ENCODE measurements at regions not wholly inside any gene's neighbourhood (a gene's known extent, or its start where the extent isn't known, plus 50 kb on each side); places are given as distances from the start of the nearest gene placed in this dataset.

- DNase-seq, result no peak
These were observed 781.4 kb downstream of the QKI start for GRCh38 chr6:164195942-164196281.

GRCh38 chr6:164195278-164195941, 780.9 kb downstream of the QKI start:
- no peak for DNase-seq

- DNase-seq, result no peak
These were observed 774.3 kb downstream of the QKI start for GRCh38 chr6:164188861-164189260.

DNA sequence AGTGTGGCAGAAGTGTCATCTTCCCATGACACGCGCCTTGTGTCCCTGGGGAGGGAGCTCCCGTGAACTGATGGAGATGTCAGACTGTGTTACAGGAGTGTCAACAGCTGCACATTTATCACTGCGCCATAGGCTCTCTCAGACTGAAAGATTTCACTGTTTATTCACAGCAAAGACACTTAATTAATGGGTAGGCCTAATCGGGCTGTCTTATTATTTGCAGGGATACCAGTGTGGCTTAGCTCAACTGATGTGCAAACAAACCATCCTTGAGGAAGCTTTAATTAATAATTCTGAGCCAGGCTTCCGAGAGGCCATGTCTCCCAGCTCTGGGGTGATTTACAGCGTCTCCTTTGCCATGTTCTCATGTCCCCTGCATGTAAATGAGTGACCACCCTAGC, 771.0 kb downstream of the QKI start:
- DNase-seq, result no peak

DNA sequence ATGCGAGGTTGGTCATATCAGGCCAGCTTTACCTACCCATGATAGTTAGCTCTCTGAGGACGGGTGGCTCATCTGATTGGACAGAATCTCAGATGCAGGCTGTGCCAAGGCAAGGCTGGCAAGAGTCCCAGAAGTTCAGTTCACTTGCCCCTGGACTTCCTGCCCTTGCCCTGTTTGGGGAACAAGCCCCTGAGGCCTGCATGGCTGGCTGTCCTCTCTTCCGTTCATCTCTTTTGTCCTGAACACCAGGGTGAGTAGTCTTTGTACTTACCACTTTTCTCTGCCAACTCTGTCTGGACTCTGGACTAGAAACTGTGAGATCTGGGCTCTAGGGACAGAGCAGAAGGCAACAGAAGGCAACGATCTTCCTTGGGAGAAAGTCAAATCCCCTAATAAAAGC, 769.9 kb downstream of the QKI start:
- DNase-seq, result no peak

DNA sequence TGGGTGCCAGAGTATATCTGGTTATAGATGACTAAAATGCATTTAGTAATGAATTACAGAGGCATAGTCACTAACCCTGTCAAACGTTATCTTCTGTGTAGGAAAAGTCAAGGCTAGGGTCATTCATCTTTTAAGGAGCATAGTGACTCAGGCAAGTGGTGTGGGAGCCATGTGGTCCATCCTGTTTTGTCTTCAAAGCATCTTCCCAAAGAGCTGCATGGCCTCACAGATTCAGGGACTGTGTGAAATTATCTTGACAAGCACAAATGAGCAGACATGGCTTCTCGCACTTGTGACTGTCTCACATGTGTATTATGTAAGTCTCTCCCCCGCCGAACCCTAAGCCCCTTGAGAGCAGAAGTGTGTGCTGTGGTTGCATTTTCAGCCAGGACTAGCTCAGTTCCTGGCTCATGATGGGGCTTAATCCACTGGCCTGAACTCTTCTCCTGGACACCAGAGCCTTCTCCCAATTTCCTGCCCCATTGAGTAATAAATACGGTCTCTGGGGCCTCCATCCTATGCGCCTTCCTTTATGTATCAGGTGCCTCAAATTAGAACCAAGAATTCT, 769.1 kb downstream of the QKI start:
- DNase-seq, result no peak

DNA sequence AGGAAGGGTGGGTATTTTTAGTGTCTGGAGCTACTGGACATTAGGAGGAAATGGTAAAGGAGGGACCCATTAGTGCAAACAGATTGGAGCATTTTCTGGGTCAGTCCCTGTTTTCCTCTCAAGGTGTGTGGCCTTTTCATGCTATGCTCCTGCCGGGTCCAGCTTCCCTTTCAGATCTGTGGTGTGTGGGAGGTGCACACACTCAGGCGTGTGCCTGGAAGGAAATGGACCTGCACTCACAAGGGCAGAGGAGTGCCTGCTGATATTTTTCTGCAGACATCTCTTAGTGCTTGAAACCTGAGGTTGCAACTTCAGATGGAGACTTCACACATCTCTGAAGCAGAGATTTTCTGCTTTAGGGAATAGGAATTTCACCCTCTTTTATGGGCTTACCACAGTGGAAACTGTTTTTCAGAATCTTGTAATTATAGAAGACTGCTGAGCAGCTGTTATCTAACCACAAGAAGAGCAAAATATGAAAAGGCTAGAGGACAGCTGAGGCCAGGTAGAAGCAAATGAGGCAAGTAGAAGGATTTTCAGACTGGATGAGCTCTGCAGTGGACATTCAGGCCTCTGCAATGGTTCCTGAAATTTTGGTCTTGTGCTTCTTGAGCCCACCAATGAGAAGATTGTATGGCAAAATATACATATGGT, 764.3 kb downstream of the QKI start:
- DNase-seq, result no peak

DNA sequence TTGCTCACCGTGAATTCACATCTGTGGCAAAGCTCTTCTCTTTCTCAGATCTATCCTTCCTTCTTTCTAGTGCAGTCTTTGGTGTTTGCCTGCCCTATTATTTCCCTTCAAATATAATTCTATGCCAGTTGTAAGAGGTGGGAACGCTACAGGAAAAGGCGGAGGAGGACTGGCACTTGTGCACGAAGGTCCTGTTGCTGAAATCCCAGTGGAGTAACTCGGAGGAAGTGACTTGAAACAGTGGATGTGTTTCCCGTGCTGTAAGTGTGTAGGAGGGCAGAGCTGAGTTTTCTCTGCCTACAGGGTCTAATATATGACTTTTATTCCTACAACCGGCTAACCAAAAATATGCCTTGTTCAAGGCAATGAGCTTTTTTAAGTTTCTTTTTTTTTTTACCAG, 754.8 kb downstream of the QKI start:
- DNase-seq, result no peak

GRCh38 chr6:164168595-164168994, 754.1 kb downstream of the QKI start:
- DNase-seq, result no peak

- no peak for DNase-seq
These were observed 753.4 kb downstream of the QKI start for GRCh38 chr6:164167873-164168405.

DNA sequence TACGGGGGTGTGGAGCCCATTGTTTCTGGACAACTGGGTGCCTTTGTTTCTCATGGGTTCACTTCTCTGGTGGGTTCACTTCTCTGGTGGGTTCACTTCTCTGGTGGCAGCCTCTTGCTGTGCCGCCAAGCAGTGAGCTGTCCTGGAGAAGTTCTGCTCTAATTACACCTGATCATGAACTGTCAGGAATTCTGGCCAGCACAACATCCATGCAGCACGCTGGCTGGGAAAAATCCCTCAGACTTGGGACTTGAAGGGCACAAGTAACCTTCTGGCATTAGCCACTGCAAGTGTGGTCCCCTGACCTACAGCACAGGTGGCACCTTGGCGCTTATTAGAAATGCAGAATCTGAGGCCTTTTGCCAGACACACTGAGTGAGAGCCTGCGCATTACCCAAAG, 752.5 kb downstream of the QKI start:
- DNase-seq, result no peak

- no peak for DNase-seq
These were observed 752.0 kb downstream of the QKI start for GRCh38 chr6:164166515-164166914.

GRCh38 chr6:164164876-164165275, 750.4 kb downstream of the QKI start:
- DNase-seq, result no peak

GRCh38 chr6:164163239-164163638, 748.7 kb downstream of the QKI start:
- DNase-seq, result no peak

DNA sequence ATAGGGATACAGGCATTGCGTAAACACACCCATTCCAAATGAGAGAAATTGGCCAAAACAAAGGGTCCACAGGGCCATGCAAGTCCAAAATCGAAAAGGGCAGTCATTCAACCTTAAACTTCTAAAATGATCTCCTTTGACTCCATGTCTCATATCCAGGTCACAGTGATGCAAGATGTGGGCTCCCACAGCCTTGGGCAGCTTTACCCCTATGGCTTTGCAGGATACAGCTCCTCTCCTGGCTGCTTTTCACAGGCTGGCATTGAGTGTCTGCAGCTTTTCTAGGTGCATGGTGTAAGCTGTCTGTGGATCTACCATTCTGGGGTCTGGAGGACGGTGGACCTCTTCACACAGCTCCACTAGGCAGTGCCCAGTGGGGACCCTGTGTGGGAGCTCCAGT, 744.5 kb downstream of the QKI start:
- DNase-seq, result no peak

DNA sequence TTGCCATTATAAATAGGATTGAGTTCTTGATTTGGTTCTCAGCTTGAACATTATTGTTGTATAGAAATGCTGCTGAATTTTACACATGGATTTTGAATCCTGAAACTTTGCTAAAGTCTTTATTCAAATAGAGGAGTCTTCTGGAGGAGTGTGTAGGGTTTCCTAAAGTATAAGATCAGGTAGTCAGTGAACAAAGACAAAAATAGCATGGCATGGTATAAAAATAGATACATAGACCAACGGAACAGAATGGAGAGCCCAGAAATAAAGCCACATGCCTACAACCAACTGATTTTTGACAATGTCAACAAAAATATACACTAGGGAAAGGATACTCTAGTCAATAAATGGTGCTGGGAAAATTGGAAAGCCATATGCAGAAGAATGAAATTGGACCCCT, 740.1 kb downstream of the QKI start:
- DNase-seq, result no peak

GRCh38 chr6:164152611-164153010, 738.1 kb downstream of the QKI start:
- no peak for DNase-seq

DNA sequence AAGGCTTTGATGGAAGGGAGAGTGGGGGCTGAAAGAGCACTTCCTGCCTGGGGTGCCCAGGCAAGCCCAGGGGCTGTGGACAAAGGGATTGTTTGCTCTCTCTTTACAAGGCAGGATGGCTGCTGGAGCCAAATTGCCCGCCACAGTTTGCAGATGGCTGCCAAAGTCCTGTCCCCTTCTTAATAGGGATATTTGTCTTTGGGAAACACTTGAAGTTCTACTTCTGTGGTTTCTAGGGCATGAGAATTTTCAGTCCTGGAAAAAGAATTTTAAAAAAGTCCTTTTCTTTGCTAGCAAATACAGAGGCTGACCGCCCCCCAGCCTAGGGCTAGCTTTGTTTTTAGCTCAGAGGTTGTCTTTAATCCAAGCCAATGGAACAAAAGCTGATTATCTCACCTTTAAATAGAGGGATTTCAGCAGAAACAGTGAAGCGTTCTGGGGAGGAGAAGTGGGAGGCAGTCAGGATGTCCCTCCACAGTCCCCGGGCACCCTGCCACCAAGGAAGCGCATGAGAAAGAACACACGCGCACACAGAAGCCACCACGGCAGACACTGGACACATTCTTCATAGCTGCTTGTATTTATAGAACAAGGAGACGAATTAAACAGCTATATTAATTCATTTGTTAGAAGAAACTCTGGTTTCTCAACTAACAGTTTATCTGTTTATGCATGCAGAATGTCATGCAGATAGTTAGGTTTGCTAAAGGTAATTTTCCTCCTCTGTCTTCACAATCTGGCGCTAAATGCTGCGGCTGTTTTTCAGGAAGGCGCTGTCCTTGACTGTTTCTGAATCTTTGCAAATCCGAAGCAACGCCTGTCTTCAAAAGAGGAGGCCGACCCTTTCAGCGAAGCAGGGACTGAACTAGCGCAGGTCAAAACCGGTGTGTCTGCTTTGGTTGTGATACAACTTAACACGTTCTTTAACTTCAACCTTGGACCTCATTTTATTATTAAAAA, 736.9 kb downstream of the QKI start:
- no peak for DNase-seq

- DNase-seq, result no peak
These were observed 735.7 kb downstream of the QKI start for GRCh38 chr6:164150232-164150631.

GRCh38 chr6:164148788-164149187, 734.3 kb downstream of the QKI start:
- no peak for DNase-seq

DNA sequence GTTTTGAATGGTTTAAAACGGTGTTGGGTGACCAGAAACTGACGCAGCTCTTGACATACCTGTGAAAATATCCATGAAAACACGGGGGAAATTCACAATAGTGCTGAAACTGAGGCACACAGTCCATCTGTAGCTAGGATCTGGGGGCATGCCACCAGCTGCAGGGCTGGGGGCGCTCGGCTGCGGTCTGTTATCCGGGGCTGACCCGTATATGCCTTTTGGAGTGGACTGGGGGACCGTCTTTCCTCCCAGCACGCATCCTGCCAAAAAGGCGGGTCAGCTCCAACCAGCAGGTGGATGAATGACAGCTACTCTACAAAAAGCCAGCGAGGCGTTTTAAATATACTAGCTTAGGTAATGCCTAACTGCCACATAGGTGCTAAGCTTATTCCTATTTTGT, 729.8 kb downstream of the QKI start:
- DNase-seq, result no peak

DNA sequence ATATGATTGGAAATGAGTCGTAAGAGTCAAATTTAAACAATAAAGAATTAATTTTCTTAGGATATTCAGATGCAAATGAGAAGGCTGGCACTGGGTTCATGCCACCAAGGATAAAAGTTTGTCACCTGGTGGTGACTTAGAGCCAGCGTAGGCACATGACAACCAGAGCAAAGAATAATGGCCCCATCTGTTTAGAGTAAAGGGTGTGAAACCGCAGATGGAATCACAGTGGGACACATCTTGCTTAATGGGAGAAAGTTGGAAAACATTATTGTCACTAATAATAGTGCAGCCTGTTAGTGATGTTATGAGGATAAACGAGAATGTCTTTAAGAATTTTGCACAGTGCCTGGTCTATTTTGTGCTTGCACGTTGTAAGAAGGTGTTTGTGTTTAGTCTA, 727.8 kb downstream of the QKI start:
- DNase-seq, result no peak

DNA sequence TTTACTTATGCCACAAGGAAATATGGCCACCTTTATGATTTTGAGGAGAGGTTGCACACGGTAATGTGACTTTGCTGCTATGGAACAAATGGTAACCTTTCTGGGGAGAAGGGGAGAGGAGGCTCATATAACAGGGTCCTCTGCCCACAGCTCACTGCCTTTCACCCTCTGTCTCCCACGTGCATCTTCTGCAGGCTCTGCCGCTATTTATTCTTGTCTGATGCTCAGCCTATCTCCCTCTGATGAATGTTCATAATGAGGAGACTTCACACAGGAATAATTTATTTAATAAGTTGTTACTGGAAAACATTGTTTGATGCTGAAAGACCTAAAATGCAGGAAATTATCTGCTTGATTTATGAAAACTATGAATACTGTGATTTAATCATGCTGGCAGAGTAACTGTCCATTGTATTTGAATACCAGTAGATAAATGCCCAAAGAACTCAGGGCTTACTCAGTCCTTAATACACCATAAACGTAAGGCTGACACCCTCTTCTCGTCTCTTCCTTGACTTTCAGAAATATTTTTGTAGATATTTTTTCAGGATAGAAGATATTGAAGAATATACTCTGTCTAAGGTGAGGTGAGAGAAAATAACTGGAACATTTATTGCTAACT, 721.1 kb downstream of the QKI start:
- DNase-seq, result no peak

Data from hematopoietic multipotent progenitor cell treated with erythropoietin and hydrocortisone succinate and interleukin-3 and kit ligand, for 6 days (in vitro differentiated cells).